ENCODE measurements at regions not wholly inside any gene's neighbourhood (a gene's known extent, or its start where the extent isn't known, plus 50 kb on each side); places are given as distances from the start of the nearest gene placed in this dataset.

DNA sequence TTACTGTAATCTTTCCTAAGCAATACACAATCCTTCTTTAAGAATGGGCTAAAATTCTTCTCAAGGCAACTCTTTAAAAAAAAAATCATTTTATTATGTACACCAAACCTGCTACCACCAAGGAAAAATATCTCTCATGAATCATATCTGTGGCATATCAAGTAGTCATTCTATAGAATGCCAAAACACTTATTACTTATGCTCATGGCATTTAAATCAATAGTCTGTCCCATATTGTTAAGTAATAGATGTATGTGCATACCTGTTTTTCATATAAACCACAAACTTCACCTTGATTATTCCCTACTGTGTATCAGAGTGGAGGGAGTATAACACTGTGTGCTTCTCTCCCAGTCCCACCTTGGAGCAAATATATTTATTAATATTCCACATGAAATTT lies 95.8 kb upstream of the SETBP1 start:
- TF ChIP-seq, protein P1, sequence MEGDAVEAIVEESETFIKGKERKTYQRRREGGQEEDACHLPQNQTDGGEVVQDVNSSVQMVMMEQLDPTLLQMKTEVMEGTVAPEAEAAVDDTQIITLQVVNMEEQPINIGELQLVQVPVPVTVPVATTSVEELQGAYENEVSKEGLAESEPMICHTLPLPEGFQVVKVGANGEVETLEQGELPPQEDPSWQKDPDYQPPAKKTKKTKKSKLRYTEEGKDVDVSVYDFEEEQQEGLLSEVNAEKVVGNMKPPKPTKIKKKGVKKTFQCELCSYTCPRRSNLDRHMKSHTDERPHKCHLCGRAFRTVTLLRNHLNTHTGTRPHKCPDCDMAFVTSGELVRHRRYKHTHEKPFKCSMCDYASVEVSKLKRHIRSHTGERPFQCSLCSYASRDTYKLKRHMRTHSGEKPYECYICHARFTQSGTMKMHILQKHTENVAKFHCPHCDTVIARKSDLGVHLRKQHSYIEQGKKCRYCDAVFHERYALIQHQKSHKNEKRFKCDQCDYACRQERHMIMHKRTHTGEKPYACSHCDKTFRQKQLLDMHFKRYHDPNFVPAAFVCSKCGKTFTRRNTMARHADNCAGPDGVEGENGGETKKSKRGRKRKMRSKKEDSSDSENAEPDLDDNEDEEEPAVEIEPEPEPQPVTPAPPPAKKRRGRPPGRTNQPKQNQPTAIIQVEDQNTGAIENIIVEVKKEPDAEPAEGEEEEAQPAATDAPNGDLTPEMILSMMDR (IDR thresholded peaks at IDR 0.05 in 4 of 5, conservative IDR thresholded peaks at IDR 0.05 in 1 of 5), result no peak
- no peak for TF ChIP-seq POLR2A (IDR thresholded peaks at IDR 0.05)
